Neural progenitor cell (in vitro differentiated cells): ENCODE measurements at regions not wholly inside any gene's neighbourhood (a gene's known extent, or its start where the extent isn't known, plus 50 kb on each side); places are given as distances from the start of the nearest gene placed in this dataset.

Source experiments
- CTCF ChIP-seq: fragments of 200-600 bp; sonication (generic); IDR thresholded peaks from 2 replicates; pipeline ENCODE4 v1.5.1; 2017; ENCODE audit warnings: antibody characterized with exemption, mild to moderate bottlenecking
- EZH2 ChIP-seq: fragments of 200-600 bp; sonication (generic); IDR thresholded peaks from 2 replicates; pipeline ENCODE4 v1.6.1; 2017; ENCODE audit warnings: antibody characterized with exemption, mild to moderate bottlenecking, moderate library complexity
- EZH2phosphoT487 ChIP-seq: fragments of 200-600 bp; sonication (generic); IDR thresholded peaks from 2 replicates; pipeline ENCODE4 v1.6.1; 2017; ENCODE audit warnings: antibody characterized with exemption

DNA sequence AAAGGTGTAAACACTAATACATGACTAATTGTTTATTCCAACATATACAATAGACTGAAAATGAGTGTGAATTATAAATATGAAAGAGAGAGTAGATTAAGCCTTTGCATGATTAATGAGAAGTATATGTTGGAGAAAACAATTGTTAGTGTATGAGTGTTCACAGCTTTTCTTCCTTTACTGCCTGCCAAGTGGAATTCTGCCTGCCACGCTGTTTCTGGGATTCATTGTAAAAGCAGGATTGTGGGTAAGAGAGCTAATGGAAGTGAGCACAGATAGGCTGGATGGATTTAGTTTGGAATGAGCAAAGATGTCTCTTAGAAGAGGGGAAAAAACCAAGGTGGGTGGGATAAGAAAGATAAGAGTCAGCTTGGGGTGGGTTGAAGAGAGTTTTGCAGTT is 129.6 kb upstream of the NMUR2 start:
- TF ChIP-seq CTCF (no peak), EZH2 (no peak), EZH2phosphoT487 (no peak)
